CD4-positive, alpha-beta T cell (primary cell): ENCODE measurements at regions not wholly inside any gene's neighbourhood (a gene's known extent, or its start where the extent isn't known, plus 50 kb on each side); places are given as distances from the start of the nearest gene placed in this dataset.
"Not testable (repeated sequence)": the region's sequence is repeated elsewhere in the genome, so short reads cannot be mapped to it uniquely, and the experiment has no call there.

ENCODE experiments used
- ATAC-seq: fragments of 200-7000 bp; cut with Tn5 transposase; one replicate; pipeline ENCODE4 v1.10.0; 2022; ENCODE audit warnings: mild to moderate bottlenecking; ENCODE audit not compliant: poor library complexity
- CTCF ChIA-PET: fragments of 350-600 bp; sonication (Branson Sonifier 250); formaldehyde crosslinking; loops from one replicate; lab custom pipeline; 2021; ENCODE audit warnings: antibody characterized with exemption, inconsistent platforms; lab: Charles Lee
- POLR2A ChIA-PET: fragments of 350-600 bp; sonication (Branson Sonifier 250); formaldehyde crosslinking; loops from one replicate; lab custom pipeline; 2021; ENCODE audit warnings: antibody characterized with exemption, inconsistent platforms; lab: Charles Lee
- DNase-seq, 14 experiments: peaks; one replicate each; pipeline ENCODE4 v3.0.0-alpha.2; 2013 to 2020; ENCODE audit warnings: mixed read lengths in 2 of 14
- H3K27ac ChIP-seq, 2 donors: one replicate each; pipeline versions ENCODE4 v1.5.1 to v1.7.0; 2013; ENCODE audit warnings: low read length in 2 of 2, low read depth in 1 of 2, mild to moderate bottlenecking in 1 of 2
- H3K27me3 ChIP-seq, 2 experiments: 1 replicate in 1 of 2; 2 replicates in 1 of 2; pipeline versions ENCODE4 v1.6.1 to v1.7.0; 2013; ENCODE audit warnings: low read length in 2 of 2, control low read depth in 1 of 2, mild to moderate bottlenecking in 1 of 2, moderate library complexity in 1 of 2; ENCODE audit not compliant: insufficient read depth in 2 of 2, control insufficient read depth in 1 of 2
- H3K36me3 ChIP-seq: one replicate; pipeline ENCODE4 v1.6.1; 2013; ENCODE audit warnings: low read length, control low read depth; ENCODE audit not compliant: insufficient read depth
- H3K4me1 ChIP-seq: one replicate; pipeline ENCODE4 v1.6.1; 2013; ENCODE audit warnings: low read length, control low read depth; ENCODE audit not compliant: insufficient read depth
- H3K4me3 ChIP-seq: one replicate; pipeline ENCODE4 v1.5.1; 2013; ENCODE audit warnings: mild to moderate bottlenecking, low read length, moderate library complexity
- H3K9me3 ChIP-seq, 2 experiments: 1 replicate in 1 of 2; 2 replicates in 1 of 2; pipeline versions ENCODE4 v1.6.1 to v1.7.0; 2013; ENCODE audit warnings: low read length in 2 of 2, mild to moderate bottlenecking in 2 of 2, control low read depth in 1 of 2, moderate library complexity in 1 of 2; ENCODE audit not compliant: control insufficient read depth in 1 of 2, insufficient read depth in 1 of 2
- H3K27ac Mint-ChIP-seq: one replicate; pipeline ENCODE4 v1.8.0; 2020; ENCODE audit warnings: mixed read lengths
- H3K27me3 Mint-ChIP-seq: one replicate; pipeline ENCODE4 v1.8.0; 2021; ENCODE audit warnings: mixed read lengths
- H3K36me3 Mint-ChIP-seq: one replicate; pipeline ENCODE4 v1.8.0; 2021; ENCODE audit warnings: low read depth, mixed read lengths
- H3K4me1 Mint-ChIP-seq: one replicate; pipeline ENCODE4 v1.8.0; 2021; ENCODE audit warnings: low read depth, mixed read lengths
- H3K4me3 Mint-ChIP-seq: one replicate; pipeline ENCODE4 v1.8.0; 2020; ENCODE audit warnings: mild to moderate bottlenecking, mixed read lengths
- H3K9me3 Mint-ChIP-seq: one replicate; pipeline ENCODE4 v1.8.0; 2020; ENCODE audit warnings: mixed read lengths
- CTCF ChIP-seq: fragments of 200-600 bp; IDR thresholded peaks from one replicate; pipeline ENCODE4 v1.8.0; 2022; ENCODE audit warnings: antibody characterized with exemption, mild to moderate bottlenecking
- intact Hi-C, 2 experiments: fragments of 100-400 bp; cut with DNase I in 1 of 2; cut with micrococcal nuclease in 1 of 2; formaldehyde crosslinking; loops; one replicate each; pipeline versions ENCODE4 v1.15.1 to v1.9.0; 2023 to 2025; cut with DNase I, micrococcal nuclease

GRCh38 chr15:25572191-25572590, 133.4 kb upstream of the UBE3A start:
- Mint-ChIP-seq H3K27me3 (peaks cover 3% of the 10 kb centered on the region), H3K36me3 (no peaks in the 10 kb centered on the region), H3K4me3 (no peak overlapping the region), H3K9me3 (peaks cover 6% of the 10 kb centered on the region), H3K27ac (no peak overlapping the region), H3K4me1 (no peaks in the 10 kb centered on the region)
- no peak overlapping the region for H3K4me3 ChIP-seq
- no peaks in the 10 kb centered on the region for H3K36me3 ChIP-seq
- H3K27me3 ChIP-seq: no peaks in the 10 kb centered on the region
- no peak for ATAC-seq
- TF ChIP-seq CTCF: no peak
- H3K27ac ChIP-seq: no peak overlapping the region
- DNase-seq: no peak
- no peaks in the 10 kb centered on the region for H3K4me1 ChIP-seq
- intact Hi-C loops: no loop called here
- POLR2A ChIA-PET: no interaction called here
- CTCF ChIA-PET: no interaction called here
- peaks cover 0 to 8% of the 10 kb centered on the region in 2 experiments for H3K9me3 ChIP-seq

GRCh38 chr15:25568751-25569150, 129.9 kb upstream of the UBE3A start:
- TF ChIP-seq CTCF: no peak
- Mint-ChIP-seq H3K4me1 (no peaks in the 10 kb centered on the region), H3K9me3 (no peaks in the 10 kb centered on the region), H3K27me3 (no peaks in the 10 kb centered on the region), H3K36me3 (no peaks in the 10 kb centered on the region), H3K27ac (no peak overlapping the region), H3K4me3 (no peak overlapping the region)
- Histone ChIP-seq H3K9me3 (peaks cover 0 to 13% of the 10 kb centered on the region in 2 experiments), H3K27me3 (no peaks in the 10 kb centered on the region), H3K4me3 (no peak overlapping the region), H3K4me1 (no peaks in the 10 kb centered on the region), H3K27ac (no peak overlapping the region), H3K36me3 (no peaks in the 10 kb centered on the region)
- intact Hi-C loops: no loop called here
- ChIA-PET POLR2A (no interaction called here), CTCF (no interaction called here)
- no peak for ATAC-seq
- DNase-seq: no peak

GRCh38 chr15:25566545-25566944, 127.7 kb upstream of the UBE3A start:
- H3K36me3 ChIP-seq, H3K4me3 ChIP-seq, CTCF ChIA-PET, H3K27me3 ChIP-seq, intact Hi-C loops, POLR2A ChIA-PET, H3K9me3 Mint-ChIP-seq, H3K27me3 Mint-ChIP-seq, H3K4me1 Mint-ChIP-seq, H3K4me3 Mint-ChIP-seq, H3K27ac ChIP-seq, ATAC-seq, H3K27ac Mint-ChIP-seq, H3K4me1 ChIP-seq, H3K36me3 Mint-ChIP-seq, DNase-seq: not testable (repeated sequence)
- H3K9me3 ChIP-seq: peaks cover 0 to 13% of the 10 kb centered on the region in 2 experiments

DNA sequence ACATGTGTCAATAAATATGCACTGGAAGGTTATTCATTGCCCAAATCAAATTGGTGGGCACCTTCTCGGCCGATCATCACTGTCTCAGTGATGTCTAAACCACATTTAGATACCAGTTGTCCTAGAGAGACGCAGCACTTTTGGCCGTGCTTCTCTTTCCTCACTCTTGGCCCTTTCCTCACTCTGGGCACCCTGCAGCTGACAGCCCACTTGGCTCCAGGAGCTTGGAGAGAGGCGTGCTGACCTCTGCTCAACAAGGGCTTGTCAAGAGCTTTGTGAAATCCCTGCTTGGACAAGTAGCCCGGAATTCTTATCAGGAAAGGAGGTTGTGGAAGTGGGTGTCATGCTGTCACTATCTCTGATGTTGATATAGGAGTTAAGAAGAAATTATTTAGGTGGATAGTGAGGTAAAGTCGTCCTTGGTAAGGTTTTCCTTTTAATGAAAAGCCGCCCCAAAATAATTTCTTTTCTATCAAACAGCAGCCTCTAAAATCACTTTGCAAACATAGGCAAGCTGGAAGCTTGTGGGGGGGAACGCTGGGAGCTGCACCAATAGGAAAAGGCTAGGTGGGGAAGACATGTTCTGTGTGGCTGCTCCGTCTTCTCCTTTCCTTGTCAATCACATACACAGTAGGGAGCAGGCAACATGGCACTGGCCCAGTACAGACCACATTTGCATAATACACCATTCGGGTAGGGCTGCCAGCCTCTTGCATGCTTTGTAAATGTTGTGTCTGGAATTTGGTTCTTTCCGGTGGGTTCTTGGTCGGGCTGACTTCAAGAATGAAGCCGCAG, 126.8 kb upstream of the UBE3A start:
- POLR2A ChIA-PET: no interaction called here
- Mint-ChIP-seq H3K27ac (no peak overlapping the region), H3K4me3 (no peak overlapping the region), H3K27me3 (no peaks in the 10 kb centered on the region), H3K4me1 (no peaks in the 10 kb centered on the region), H3K9me3 (peaks cover 4% of the 10 kb centered on the region), H3K36me3 (no peaks in the 10 kb centered on the region)
- no peak for ATAC-seq
- Histone ChIP-seq H3K9me3 (peaks cover 0 to 16% of the 10 kb centered on the region in 2 experiments), H3K4me3 (no peak overlapping the region), H3K27ac (no peak overlapping the region), H3K36me3 (no peaks in the 10 kb centered on the region), H3K4me1 (no peaks in the 10 kb centered on the region), H3K27me3 (no peaks in the 10 kb centered on the region)
- DNase-seq: no peak
- CTCF ChIA-PET: no interaction called here
- no peak for TF ChIP-seq CTCF
- intact Hi-C loops: no loop called here
